Colonic mucosa (tissue), 4 donors: ENCODE measurements at regions not wholly inside any gene's neighbourhood (a gene's known extent, or its start where the extent isn't known, plus 50 kb on each side); places are given as distances from the start of the nearest gene placed in this dataset.

Experiments used
- DNase-seq: peaks from one replicate; pipeline ENCODE4 v3.0.0-alpha.2; 2020
- H3K27ac ChIP-seq: fragments of 200-600 bp; one replicate; pipeline ENCODE4 v1.8.0; 2021
- H3K27me3 ChIP-seq: fragments of 200-600 bp; one replicate; pipeline ENCODE4 v1.8.0; 2021
- H3K36me3 ChIP-seq: fragments of 200-600 bp; one replicate; pipeline ENCODE4 v1.8.0; 2021
- H3K4me1 ChIP-seq: fragments of 200-600 bp; one replicate; pipeline ENCODE4 v1.8.0; 2021; ENCODE audit warnings: mild to moderate bottlenecking
- H3K4me3 ChIP-seq: fragments of 200-600 bp; one replicate; pipeline ENCODE4 v1.8.0; 2021
- H3K9ac ChIP-seq, 2 donors: one replicate each; pipeline ENCODE4 v1.7.0; 2013; ENCODE audit warnings: control low read depth in 2 of 2, low read depth in 2 of 2, low read length in 2 of 2
- H3K9me3 ChIP-seq: fragments of 200-600 bp; one replicate; pipeline ENCODE4 v1.8.0; 2021
- intact Hi-C: fragments of 100-400 bp; cut with DNase I; formaldehyde crosslinking; loops from one replicate; pipeline ENCODE4 v1.14.1; 2022
- TF ChIP-seq, protein P1 (sequence below): fragments of 200-600 bp; IDR thresholded peaks from one replicate; pipeline ENCODE4 v1.8.0; 2022; ENCODE audit warnings: antibody characterized with exemption, mild to moderate bottlenecking
- donor health status: healthy.
- donor health status: DM: no; HTN: no; CAD: no.
- donor health status: DM: no; HTN: no; CAD: no.

DNA sequence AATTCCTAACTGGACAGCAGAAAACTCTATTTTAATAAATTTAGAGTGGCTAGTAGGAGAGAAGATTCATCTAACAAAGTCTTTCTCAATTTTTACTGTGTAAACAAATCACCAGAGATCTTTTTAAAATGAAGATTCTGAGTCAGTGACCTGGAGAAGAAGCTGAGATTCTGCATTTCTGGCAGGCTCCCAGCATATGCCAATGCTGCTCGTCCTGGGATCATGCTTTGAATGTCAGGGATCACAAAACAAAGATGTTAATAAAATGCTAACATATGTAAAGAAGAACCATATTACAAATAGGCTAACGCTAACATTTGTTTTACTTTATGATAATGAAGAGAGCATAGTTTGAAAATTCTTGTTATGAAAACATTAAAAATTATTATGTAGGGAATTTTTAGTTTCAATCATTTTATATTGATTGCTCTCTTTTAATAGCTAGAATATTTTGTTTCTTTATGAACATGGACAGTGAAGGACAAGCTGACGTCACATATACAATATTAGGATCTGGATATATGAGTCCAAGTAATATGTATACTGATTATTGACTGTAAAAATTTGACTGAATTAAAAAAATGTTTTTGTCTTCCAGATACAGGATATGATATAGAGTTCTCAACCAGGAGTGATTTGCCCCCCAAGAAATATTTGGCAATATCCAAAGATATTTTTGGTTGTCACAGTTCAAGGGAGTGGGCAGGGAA is 160.8 kb upstream of the GPR149 start:
- no peaks in the 10 kb centered on the region for H3K36me3 ChIP-seq
- TF ChIP-seq, protein P1, sequence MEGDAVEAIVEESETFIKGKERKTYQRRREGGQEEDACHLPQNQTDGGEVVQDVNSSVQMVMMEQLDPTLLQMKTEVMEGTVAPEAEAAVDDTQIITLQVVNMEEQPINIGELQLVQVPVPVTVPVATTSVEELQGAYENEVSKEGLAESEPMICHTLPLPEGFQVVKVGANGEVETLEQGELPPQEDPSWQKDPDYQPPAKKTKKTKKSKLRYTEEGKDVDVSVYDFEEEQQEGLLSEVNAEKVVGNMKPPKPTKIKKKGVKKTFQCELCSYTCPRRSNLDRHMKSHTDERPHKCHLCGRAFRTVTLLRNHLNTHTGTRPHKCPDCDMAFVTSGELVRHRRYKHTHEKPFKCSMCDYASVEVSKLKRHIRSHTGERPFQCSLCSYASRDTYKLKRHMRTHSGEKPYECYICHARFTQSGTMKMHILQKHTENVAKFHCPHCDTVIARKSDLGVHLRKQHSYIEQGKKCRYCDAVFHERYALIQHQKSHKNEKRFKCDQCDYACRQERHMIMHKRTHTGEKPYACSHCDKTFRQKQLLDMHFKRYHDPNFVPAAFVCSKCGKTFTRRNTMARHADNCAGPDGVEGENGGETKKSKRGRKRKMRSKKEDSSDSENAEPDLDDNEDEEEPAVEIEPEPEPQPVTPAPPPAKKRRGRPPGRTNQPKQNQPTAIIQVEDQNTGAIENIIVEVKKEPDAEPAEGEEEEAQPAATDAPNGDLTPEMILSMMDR, result no peak
- no peaks in the 10 kb centered on the region for H3K4me1 ChIP-seq
- DNase-seq, result no peak
- no peak overlapping the region for H3K4me3 ChIP-seq
- H3K9ac ChIP-seq, result no peak overlapping the region
- no peak overlapping the region for H3K27ac ChIP-seq
- H3K9me3 ChIP-seq, result no peaks in the 10 kb centered on the region
- no peaks in the 10 kb centered on the region for H3K27me3 ChIP-seq
- intact Hi-C loops, result no loop called here

- Histone ChIP-seq H3K27me3 (no peaks in the 10 kb centered on the region), H3K36me3 (no peaks in the 10 kb centered on the region), H3K4me1 (no peaks in the 10 kb centered on the region), H3K9me3 (no peaks in the 10 kb centered on the region), H3K27ac (no peak overlapping the region), H3K9ac (no peak overlapping the region), H3K4me3 (no peak overlapping the region)
- TF ChIP-seq, protein P1, result no peak
- DNase-seq, result no peak
- intact Hi-C loops, result no loop called here
Measured at GRCh38 chr3:154588831-154589230, 158.8 kb upstream of the GPR149 start.

GRCh38 chr3:154584974-154585373 is 155.0 kb upstream of the GPR149 start:
- no peak for DNase-seq
- intact Hi-C loops, result no loop called here
- Histone ChIP-seq H3K9ac (no peak overlapping the region), H3K9me3 (no peaks in the 10 kb centered on the region), H3K36me3 (no peaks in the 10 kb centered on the region), H3K4me1 (no peaks in the 10 kb centered on the region), H3K27ac (no peak overlapping the region), H3K4me3 (no peak overlapping the region), H3K27me3 (no peaks in the 10 kb centered on the region)
- TF ChIP-seq, protein P1, result no peak

- H3K9me3 ChIP-seq, result no peaks in the 10 kb centered on the region
- H3K9ac ChIP-seq, result no peak overlapping the region
- no peak for DNase-seq
- TF ChIP-seq, protein P1, result no peak
- H3K27me3 ChIP-seq, result no peaks in the 10 kb centered on the region
- intact Hi-C loops, result no loop called here
- no peaks in the 10 kb centered on the region for H3K4me1 ChIP-seq
- no peaks in the 10 kb centered on the region for H3K36me3 ChIP-seq
- H3K27ac ChIP-seq, result no peak overlapping the region
- H3K4me3 ChIP-seq, result no peak overlapping the region
Measured at GRCh38 chr3:154584041-154584440, 154.1 kb upstream of the GPR149 start.

DNA sequence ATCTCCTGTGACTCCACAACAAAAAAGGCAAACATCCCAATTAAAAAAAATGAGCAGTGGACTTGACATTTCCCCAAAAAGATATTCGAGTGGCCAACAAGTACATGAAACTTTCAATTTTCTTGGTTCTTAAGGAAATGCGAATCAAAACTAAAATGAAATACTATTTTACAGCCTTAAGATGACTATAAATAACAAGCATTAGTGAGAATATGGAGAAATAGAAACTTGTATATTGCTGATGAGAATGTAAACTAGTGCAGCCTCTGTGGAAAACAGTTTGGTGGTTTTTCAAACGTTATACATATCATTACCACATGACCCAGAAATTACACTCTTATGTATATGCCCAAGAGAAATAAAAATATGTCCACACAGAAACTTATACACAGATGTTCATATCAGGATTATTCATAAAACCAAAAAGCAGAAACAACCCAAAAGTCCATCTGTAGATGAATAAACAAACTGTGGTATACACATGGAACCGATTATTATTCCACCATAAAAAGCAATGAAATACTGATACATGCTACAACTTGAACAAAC is 153.2 kb upstream of the GPR149 start:
- H3K9me3 ChIP-seq, result no peaks in the 10 kb centered on the region
- no peaks in the 10 kb centered on the region for H3K4me1 ChIP-seq
- intact Hi-C loops, result no loop called here
- no peak overlapping the region for H3K9ac ChIP-seq
- no peak overlapping the region for H3K27ac ChIP-seq
- TF ChIP-seq, protein P1, result no peak
- no peak overlapping the region for H3K4me3 ChIP-seq
- DNase-seq, result no peak
- H3K27me3 ChIP-seq, result no peaks in the 10 kb centered on the region
- no peaks in the 10 kb centered on the region for H3K36me3 ChIP-seq
